Body of pancreas (tissue), 4 donors: ENCODE measurements at regions not wholly inside any gene's neighbourhood (a gene's known extent, or its start where the extent isn't known, plus 50 kb on each side); places are given as distances from the start of the nearest gene placed in this dataset.

Source experiments
- ATAC-seq: fragments of 150-250 bp; one replicate; pipeline ENCODE4 v1.9.1; 2016
- DNase-seq, 4 donors: peaks; one replicate each; pipeline ENCODE4 v3.0.0-alpha.2; 2019
- H3K27ac ChIP-seq, 4 donors: fragments of 200-600 bp; sonication (generic); 1 replicate in 3 of 4; 2 replicates in 1 of 4; pipeline versions ENCODE4 v1.5.1 to v1.6.1; 2016 to 2019; ENCODE audit warnings: mild to moderate bottlenecking in 1 of 4, mixed read lengths in 1 of 4, moderate library complexity in 1 of 4
- H3K27me3 ChIP-seq, 2 donors: fragments of 200-600 bp; sonication (generic); one replicate each; pipeline ENCODE4 v1.6.0; 2016; ENCODE audit warnings: mild to moderate bottlenecking in 1 of 2
- H3K36me3 ChIP-seq, 2 donors: fragments of 200-600 bp; sonication (generic); replicated peaks in 1 of 2; 2 replicates each; pipeline ENCODE4 v1.5.1; 2016; ENCODE audit warnings: low read depth in 2 of 2; ENCODE audit not compliant: insufficient read depth in 1 of 2
- H3K4me1 ChIP-seq: fragments of 200-600 bp; sonication (generic); one replicate; pipeline ENCODE4 v1.6.0; 2016
- H3K4me3 ChIP-seq, 2 donors: fragments of 200-600 bp; sonication (generic); 1 replicate in 1 of 2; 2 replicates in 1 of 2; pipeline ENCODE4 v1.5.1; 2016 to 2019
- H3K9me3 ChIP-seq, 3 donors: fragments of 200-600 bp; sonication (generic); 1 replicate in 2 of 3; 2 replicates in 1 of 3; pipeline ENCODE4 v1.5.1; 2016
- POLR2A ChIP-seq, 3 donors: fragments of 450-650 bp; IDR thresholded peaks; one replicate each; pipeline ENCODE4 v1.6.1; 2016; ENCODE audit warnings: antibody characterized with exemption in 3 of 3, mild to moderate bottlenecking in 2 of 3
- WGBS, 2 donors: methylation state at CpG; one replicate each; pipeline ENCODE4 v1.1.5; 2017; 5-methylcytosine and 5-hydroxymethylcytosine counted together
- intact Hi-C: fragments of 100-400 bp; cut with DNase I; formaldehyde crosslinking; loops from one replicate; pipeline ENCODE4 v1.15.1; 2023
- TF ChIP-seq, protein P1 (sequence below), 7 experiments: fragments of 450-650 bp in 4 of 7; fragments of 200-600 bp in 3 of 7; sonication (generic) in 3 of 7; IDR thresholded peaks; one replicate each; pipeline ENCODE4 v1.5.1; 2016 to 2019; ENCODE audit warnings: antibody characterized with exemption in 7 of 7

DNA sequence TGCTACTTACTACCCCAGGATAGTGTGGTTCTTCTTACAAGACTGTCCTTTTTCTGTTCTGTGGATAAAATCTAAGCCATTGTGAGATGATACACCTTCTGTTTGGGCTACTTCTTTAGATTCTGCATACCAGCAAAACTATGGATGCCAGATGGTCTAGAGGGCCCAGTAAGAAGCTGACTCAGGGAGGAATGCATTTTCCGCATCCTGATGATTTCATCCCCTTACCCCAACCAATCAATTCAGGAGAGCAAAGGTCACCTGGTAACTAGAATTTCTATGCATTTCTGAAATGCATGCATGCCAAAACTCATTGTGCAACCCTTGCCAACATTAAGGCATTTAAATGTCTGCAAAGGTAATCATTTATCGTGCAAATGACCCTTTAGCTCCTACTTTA, 285.7 kb upstream of the ZP4 start:
- DNase-seq (no peak), ATAC-seq (no peak)
- no peaks in the 10 kb centered on the region for H3K4me1 ChIP-seq
- H3K36me3 ChIP-seq = no peaks in the 10 kb centered on the region
- no peak for TF ChIP-seq POLR2A (IDR thresholded peaks at IDR 0.05)
- TF ChIP-seq, protein P1, sequence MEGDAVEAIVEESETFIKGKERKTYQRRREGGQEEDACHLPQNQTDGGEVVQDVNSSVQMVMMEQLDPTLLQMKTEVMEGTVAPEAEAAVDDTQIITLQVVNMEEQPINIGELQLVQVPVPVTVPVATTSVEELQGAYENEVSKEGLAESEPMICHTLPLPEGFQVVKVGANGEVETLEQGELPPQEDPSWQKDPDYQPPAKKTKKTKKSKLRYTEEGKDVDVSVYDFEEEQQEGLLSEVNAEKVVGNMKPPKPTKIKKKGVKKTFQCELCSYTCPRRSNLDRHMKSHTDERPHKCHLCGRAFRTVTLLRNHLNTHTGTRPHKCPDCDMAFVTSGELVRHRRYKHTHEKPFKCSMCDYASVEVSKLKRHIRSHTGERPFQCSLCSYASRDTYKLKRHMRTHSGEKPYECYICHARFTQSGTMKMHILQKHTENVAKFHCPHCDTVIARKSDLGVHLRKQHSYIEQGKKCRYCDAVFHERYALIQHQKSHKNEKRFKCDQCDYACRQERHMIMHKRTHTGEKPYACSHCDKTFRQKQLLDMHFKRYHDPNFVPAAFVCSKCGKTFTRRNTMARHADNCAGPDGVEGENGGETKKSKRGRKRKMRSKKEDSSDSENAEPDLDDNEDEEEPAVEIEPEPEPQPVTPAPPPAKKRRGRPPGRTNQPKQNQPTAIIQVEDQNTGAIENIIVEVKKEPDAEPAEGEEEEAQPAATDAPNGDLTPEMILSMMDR (IDR thresholded peaks at IDR 0.05) = no peak
- intact Hi-C loops = no loop called here
- 71% methylated on average over 2 of the region's 2 CpGs for whole genome bisulfite sequencing, 2 donors
- no peak overlapping the region for H3K27ac ChIP-seq
- no peaks in the 10 kb centered on the region for H3K27me3 ChIP-seq
- no peak overlapping the region for H3K4me3 ChIP-seq
- no peaks in the 10 kb centered on the region for H3K9me3 ChIP-seq

DNA sequence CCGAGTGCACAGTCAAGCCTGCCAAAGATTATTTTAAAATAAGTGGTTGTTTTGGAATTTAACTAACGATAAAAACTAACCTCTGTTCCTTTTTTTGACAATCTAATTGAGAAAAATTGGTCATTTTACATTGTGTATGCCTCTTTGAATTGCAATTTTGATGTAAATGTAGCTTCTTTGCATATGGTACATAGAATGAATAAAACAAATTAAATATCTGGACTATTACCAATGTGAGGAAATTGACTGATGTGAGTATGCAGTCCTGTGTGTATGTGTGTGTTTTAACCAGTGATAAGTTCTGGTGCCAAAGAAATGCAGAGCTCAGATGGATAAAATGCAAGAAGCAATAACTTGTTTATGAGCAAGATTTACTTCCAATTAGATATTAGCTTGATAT, 281.3 kb upstream of the ZP4 start:
- H3K27me3 ChIP-seq = no peaks in the 10 kb centered on the region
- H3K36me3 ChIP-seq = no peaks in the 10 kb centered on the region
- H3K4me3 ChIP-seq = no peak overlapping the region
- 48 to 69% methylated on average over 2 of the region's 2 CpGs for WGBS, 2 donors
- H3K27ac ChIP-seq = no peak overlapping the region
- intact Hi-C loops = no loop called here
- no peaks in the 10 kb centered on the region for H3K9me3 ChIP-seq
- TF ChIP-seq, protein P1 (IDR thresholded peaks at IDR 0.05) = no peak
- TF ChIP-seq POLR2A (IDR thresholded peaks at IDR 0.05) = no peak
- no peaks in the 10 kb centered on the region for H3K4me1 ChIP-seq
- DNase-seq (no peak), ATAC-seq (no peak)

DNA sequence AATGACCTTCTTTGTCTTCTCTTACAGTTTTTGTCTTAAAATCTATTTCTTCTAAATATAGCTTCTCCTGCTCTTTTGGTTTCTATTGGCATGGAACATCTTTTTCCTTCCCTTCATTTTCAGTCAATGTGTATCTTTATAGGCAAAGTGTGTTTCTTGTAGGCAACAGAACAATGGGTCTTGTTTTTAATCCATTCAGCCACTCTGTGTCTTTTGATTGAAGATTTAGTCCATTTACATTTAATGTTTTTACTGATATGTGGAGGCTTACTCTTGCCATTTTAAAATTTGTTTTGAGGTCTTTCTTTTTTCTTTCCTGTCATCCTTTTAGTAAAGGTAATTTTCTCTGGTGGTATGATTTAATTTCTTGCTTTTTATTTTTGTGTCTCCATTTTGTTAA, 271.2 kb upstream of the ZP4 start:
- Histone ChIP-seq H3K4me3 (no peak overlapping the region), H3K36me3 (no peaks in the 10 kb centered on the region), H3K27me3 (no peaks in the 10 kb centered on the region), H3K9me3 (peaks cover 0 to 4% (median 0%) of the 10 kb centered on the region in 3 donors), H3K27ac (no peak overlapping the region), H3K4me1 (no peaks in the 10 kb centered on the region)
- DNase-seq = no peak
- TF ChIP-seq POLR2A (IDR thresholded peaks at IDR 0.05) = no peak
- TF ChIP-seq, protein P1 (IDR thresholded peaks at IDR 0.05) = no peak
- ATAC-seq = no peak
- intact Hi-C loops = no loop called here

DNA sequence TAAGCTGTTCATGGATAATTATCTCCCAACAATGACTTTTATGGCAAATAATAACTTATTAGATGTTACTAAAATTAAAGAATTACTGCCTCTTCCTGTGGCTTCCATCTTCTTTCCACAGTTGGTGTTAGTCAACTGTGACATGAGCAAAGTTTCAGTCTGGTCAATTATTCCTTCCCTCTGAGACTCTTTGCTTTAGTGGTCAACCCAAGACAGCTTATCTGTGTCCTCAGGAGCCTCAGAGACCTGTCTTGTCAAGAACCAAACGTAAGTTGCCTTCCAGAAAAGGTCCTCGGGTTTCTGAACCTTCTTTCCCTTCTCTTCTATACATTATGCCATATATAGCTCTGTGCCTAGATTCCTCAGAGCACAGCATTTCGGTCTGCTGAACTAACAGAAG, 263.2 kb upstream of the ZP4 start:
- TF ChIP-seq POLR2A (IDR thresholded peaks at IDR 0.05) = no peak
- TF ChIP-seq, protein P1 (IDR thresholded peaks at IDR 0.05) = no peak
- ATAC-seq = no peak
- H3K4me3 ChIP-seq = no peak overlapping the region
- H3K9me3 ChIP-seq = no peaks in the 10 kb centered on the region
- H3K4me1 ChIP-seq = no peaks in the 10 kb centered on the region
- no peaks in the 10 kb centered on the region for H3K36me3 ChIP-seq
- no peak for DNase-seq
- intact Hi-C loops = no loop called here
- no peak overlapping the region for H3K27ac ChIP-seq
- H3K27me3 ChIP-seq = no peaks in the 10 kb centered on the region
- WGBS, 2 donors = 53 to 58% methylated on average over 3 of the region's 3 CpGs

DNA sequence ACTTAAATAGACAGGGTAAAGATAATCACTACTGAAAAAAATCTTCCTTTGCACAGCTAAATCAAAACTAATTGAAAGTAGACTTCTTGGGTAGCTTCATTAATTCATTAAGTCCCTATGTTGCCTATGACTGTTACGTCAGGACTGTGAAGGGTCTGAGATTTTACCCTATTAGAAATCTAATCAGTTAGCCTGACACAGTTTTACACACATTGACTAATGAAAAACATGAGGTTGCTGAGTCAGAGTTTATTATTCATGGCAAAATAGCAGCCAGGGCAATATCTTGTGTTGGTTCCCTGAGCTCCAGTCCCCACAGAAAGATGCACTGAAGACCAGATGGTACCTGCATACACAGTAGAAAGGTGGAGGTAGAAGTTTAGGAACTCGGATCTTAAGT, 262.5 kb upstream of the ZP4 start:
- H3K9me3 ChIP-seq = no peaks in the 10 kb centered on the region
- WGBS, 2 donors = 60 to 70% methylated on average over 2 of the region's 2 CpGs
- no peaks in the 10 kb centered on the region for H3K4me1 ChIP-seq
- no peak overlapping the region for H3K27ac ChIP-seq
- DNase-seq (no peak), ATAC-seq (no peak)
- no peaks in the 10 kb centered on the region for H3K27me3 ChIP-seq
- intact Hi-C loops = no loop called here
- H3K36me3 ChIP-seq = no peaks in the 10 kb centered on the region
- TF ChIP-seq, protein P1 (IDR thresholded peaks at IDR 0.05) = no peak
- no peak for TF ChIP-seq POLR2A (IDR thresholded peaks at IDR 0.05)
- no peak overlapping the region for H3K4me3 ChIP-seq
